ENCODE measurements at regions not wholly inside any gene's neighbourhood (a gene's known extent, or its start where the extent isn't known, plus 50 kb on each side); places are given as distances from the start of the nearest gene placed in this dataset.

DNA sequence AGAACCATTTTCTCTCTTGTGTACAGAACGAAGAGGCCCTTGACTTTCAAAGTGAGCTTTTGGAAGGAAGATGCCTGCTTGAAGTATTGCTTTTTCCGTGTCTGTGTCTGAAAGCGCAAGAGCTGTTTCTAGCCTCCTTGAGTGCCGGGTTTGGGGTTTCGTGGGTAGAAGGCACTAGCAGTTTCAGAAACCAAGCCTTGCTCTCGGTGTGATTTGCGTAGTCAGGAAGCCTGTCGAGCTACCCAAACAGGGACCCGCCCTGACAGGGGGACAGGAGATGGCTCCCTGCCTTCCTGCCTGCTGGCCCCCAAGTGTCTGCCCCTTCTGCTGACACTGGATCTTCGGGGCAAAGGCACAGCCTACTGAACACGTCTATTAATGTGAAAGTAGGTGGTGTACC lies 322.0 kb downstream of the MAF start:
- no peak for TF ChIP-seq POLR2A (IDR thresholded peaks at IDR 0.05; ENCODE audit: low read depth, low read length)
- TF ChIP-seq, protein P1, sequence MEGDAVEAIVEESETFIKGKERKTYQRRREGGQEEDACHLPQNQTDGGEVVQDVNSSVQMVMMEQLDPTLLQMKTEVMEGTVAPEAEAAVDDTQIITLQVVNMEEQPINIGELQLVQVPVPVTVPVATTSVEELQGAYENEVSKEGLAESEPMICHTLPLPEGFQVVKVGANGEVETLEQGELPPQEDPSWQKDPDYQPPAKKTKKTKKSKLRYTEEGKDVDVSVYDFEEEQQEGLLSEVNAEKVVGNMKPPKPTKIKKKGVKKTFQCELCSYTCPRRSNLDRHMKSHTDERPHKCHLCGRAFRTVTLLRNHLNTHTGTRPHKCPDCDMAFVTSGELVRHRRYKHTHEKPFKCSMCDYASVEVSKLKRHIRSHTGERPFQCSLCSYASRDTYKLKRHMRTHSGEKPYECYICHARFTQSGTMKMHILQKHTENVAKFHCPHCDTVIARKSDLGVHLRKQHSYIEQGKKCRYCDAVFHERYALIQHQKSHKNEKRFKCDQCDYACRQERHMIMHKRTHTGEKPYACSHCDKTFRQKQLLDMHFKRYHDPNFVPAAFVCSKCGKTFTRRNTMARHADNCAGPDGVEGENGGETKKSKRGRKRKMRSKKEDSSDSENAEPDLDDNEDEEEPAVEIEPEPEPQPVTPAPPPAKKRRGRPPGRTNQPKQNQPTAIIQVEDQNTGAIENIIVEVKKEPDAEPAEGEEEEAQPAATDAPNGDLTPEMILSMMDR (conservative IDR thresholded peaks at IDR 0.05; ENCODE audit: low read depth, low read length): no peak
- no peak for TF ChIP-seq ELK1 (IDR thresholded peaks at IDR 0.05; ENCODE audit: borderline replicate concordance, low read depth, low read length)
- TF ChIP-seq BHLHE40 (IDR thresholded peaks at IDR 0.05; ENCODE audit: low read depth, low read length): no peak
- no peak for TF ChIP-seq CEBPB (IDR thresholded peaks at IDR 0.05; ENCODE audit: low read depth, low read length)
- TF ChIP-seq, protein P2, sequence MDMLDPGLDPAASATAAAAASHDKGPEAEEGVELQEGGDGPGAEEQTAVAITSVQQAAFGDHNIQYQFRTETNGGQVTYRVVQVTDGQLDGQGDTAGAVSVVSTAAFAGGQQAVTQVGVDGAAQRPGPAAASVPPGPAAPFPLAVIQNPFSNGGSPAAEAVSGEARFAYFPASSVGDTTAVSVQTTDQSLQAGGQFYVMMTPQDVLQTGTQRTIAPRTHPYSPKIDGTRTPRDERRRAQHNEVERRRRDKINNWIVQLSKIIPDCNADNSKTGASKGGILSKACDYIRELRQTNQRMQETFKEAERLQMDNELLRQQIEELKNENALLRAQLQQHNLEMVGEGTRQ (IDR thresholded peaks at IDR 0.05; ENCODE audit: low read depth, low read length): no peak
- no peak for TF ChIP-seq MAZ (IDR thresholded peaks at IDR 0.05; ENCODE audit: borderline replicate concordance, low read depth, low read length)
- TF ChIP-seq MXI1 (IDR thresholded peaks at IDR 0.05; ENCODE audit: borderline replicate concordance, low read depth, low read length): no peak
- no peak for TF ChIP-seq RCOR1 (IDR thresholded peaks at IDR 0.05; ENCODE audit: insufficient replicate concordance, low read length)
- TF ChIP-seq RFX5 (IDR thresholded peaks at IDR 0.05; ENCODE audit: low read depth, low read length): no peak
